CD8-positive, alpha-beta memory T cell (primary cell): ENCODE measurements at regions not wholly inside any gene's neighbourhood (a gene's known extent, or its start where the extent isn't known, plus 50 kb on each side); places are given as distances from the start of the nearest gene placed in this dataset.

Experiments
- CTCF ChIA-PET: fragments of 350-600 bp; sonication (Branson Sonifier 250); formaldehyde crosslinking; loops from one replicate; lab custom pipeline; 2021; ENCODE audit warnings: antibody characterized with exemption; lab: Charles Lee
- POLR2A ChIA-PET: fragments of 350-600 bp; sonication (Branson Sonifier 250); formaldehyde crosslinking; loops from one replicate; lab custom pipeline; 2021; ENCODE audit warnings: antibody characterized with exemption; lab: Charles Lee
- DNase-seq, 5 donors: peaks; one replicate each; pipeline versions ENCODE4 v3.0.0 to v3.0.0-alpha.2; 2020 to 2022; ENCODE audit warnings: mixed read lengths in 1 of 5
- H3K27ac ChIP-seq: one replicate; pipeline ENCODE4 v1.7.0; 2013; ENCODE audit warnings: low read depth, mild to moderate bottlenecking, low read length, moderate library complexity
- H3K27me3 ChIP-seq: 2 replicates; pipeline ENCODE4 v1.7.0; 2013; ENCODE audit warnings: low read length, mild to moderate bottlenecking; ENCODE audit not compliant: insufficient read depth, poor library complexity, severe bottlenecking
- H3K36me3 ChIP-seq: 2 replicates; pipeline ENCODE4 v1.7.0; 2013; ENCODE audit warnings: mild to moderate bottlenecking, low read length, moderate library complexity; ENCODE audit not compliant: insufficient read depth
- H3K4me1 ChIP-seq: 2 replicates; pipeline ENCODE4 v1.7.0; 2013; ENCODE audit warnings: mild to moderate bottlenecking, low read length, moderate library complexity; ENCODE audit not compliant: insufficient read depth
- H3K4me3 ChIP-seq: 2 replicates; pipeline ENCODE4 v1.7.0; 2013; ENCODE audit warnings: mild to moderate bottlenecking, low read length
- H3K9me3 ChIP-seq: 2 replicates; pipeline ENCODE4 v1.7.0; 2013; ENCODE audit warnings: mild to moderate bottlenecking, low read length
- H3K27ac Mint-ChIP-seq, 8 donors: one replicate each; pipeline ENCODE4 v1.8.0; 2020 to 2021; ENCODE audit warnings: mixed read lengths in 8 of 8, mild to moderate bottlenecking in 6 of 8, inconsistent platforms in 3 of 8, moderate library complexity in 3 of 8
- H3K27me3 Mint-ChIP-seq, 2 donors: one replicate each; pipeline ENCODE4 v1.8.0; 2020 to 2021; ENCODE audit warnings: mixed read lengths in 2 of 2, mild to moderate bottlenecking in 1 of 2, moderate library complexity in 1 of 2
- H3K36me3 Mint-ChIP-seq, 3 donors: one replicate each; pipeline ENCODE4 v1.8.0; 2020 to 2021; ENCODE audit warnings: mixed read lengths in 3 of 3, inconsistent platforms in 1 of 3, mild to moderate bottlenecking in 1 of 3
- H3K4me1 Mint-ChIP-seq, 3 donors: one replicate each; pipeline ENCODE4 v1.8.0; 2020 to 2021; ENCODE audit warnings: mixed read lengths in 3 of 3, inconsistent platforms in 1 of 3, mild to moderate bottlenecking in 1 of 3
- H3K4me3 Mint-ChIP-seq, 7 donors: one replicate each; pipeline ENCODE4 v1.8.0; 2020 to 2021; ENCODE audit warnings: mixed read lengths in 7 of 7, mild to moderate bottlenecking in 6 of 7, moderate library complexity in 4 of 7, inconsistent platforms in 2 of 7
- H3K9me3 Mint-ChIP-seq, 5 donors: one replicate each; pipeline ENCODE4 v1.8.0; 2020 to 2022; ENCODE audit warnings: mixed read lengths in 5 of 5, mild to moderate bottlenecking in 3 of 5, moderate library complexity in 2 of 5, inconsistent platforms in 1 of 5

DNA sequence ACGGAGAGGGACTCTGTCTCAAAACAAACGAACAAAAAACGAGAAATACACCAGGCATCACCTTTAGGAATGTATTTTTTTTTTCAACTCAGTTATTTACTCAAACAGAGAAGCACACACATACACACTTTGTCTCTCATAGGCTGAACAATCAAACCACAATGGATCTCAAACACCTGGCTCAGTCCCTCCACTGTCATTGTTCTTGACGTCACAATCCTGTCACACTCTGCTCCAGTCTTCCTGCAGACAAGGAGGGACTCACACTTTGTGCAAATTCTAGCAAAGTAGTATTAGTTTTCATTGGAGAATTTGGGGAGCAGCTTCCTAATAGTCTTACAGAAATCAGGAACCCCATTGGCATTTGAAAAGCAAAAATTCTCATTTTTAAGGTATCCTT, 727.8 kb downstream of the BCL11B start:
- Histone ChIP-seq H3K4me3 (no peak overlapping the region), H3K36me3 (no peaks in the 10 kb centered on the region), H3K27ac (no peak overlapping the region), H3K4me1 (no peaks in the 10 kb centered on the region), H3K9me3 (no peaks in the 10 kb centered on the region), H3K27me3 (no peaks in the 10 kb centered on the region)
- ChIA-PET POLR2A (no interaction called here), CTCF (no interaction called here)
- no peak overlapping the region for H3K4me3 Mint-ChIP-seq
- no peak for DNase-seq
- H3K4me1 Mint-ChIP-seq = peaks cover 10 to 17% (median 13%) of the 10 kb centered on the region in 3 donors
- H3K36me3 Mint-ChIP-seq = no peaks in the 10 kb centered on the region
- H3K9me3 Mint-ChIP-seq = no peaks in the 10 kb centered on the region
- H3K27me3 Mint-ChIP-seq = peaks cover 0 to 1% of the 10 kb centered on the region in 2 donors
- no peak overlapping the region for H3K27ac Mint-ChIP-seq

DNA sequence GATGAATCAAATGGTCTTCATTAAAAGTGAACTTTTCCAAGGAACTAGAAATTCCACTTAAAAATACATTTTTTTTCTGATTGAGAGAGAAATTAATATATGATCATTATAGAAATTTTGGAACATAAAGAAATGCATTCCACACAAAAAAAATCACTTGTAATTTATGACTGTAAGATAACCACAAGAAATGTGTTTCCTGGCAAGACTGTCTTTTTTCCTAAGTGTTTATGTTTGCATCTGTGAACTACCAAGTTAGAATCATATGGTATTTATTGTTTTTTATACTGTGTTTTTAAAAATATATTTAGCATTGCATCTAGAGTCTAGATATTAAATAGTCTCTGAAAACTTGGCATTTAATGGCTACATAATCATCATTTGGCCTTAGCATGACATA, 726.8 kb downstream of the BCL11B start:
- peaks cover 0 to 1% of the 10 kb centered on the region in 2 donors for H3K27me3 Mint-ChIP-seq
- POLR2A ChIA-PET = no interaction called here

DNA sequence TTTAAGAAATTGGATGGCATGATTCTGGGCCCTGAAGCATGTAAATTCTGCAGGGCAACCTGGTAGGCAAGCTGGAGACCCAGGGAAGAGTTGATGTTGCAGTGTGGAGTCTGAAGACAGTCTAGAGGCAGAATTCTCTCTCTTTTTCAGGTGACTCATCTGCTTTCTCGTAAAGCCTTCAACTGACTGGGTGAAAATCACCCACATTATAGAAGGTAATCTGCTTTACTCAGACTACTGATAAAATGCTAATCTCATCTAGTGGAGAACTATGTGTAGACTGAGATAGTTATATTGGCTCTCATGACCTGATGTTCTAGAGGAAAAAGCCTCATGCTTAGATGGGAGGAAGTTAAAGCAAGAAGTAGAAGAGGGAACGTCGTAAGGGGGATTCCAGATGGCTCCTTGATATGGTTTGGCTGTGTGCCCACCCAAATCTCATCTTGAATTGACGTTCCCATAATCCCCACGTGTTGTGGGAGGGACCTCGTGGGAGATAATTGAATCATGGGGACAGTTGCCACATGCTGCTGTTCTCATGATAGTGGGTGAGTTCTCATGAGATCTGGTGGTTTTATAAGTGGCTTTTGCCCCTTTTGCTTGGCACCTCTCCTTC, 723.8 kb downstream of the BCL11B start:
- Histone ChIP-seq H3K4me1 (no peaks in the 10 kb centered on the region), H3K4me3 (no peak overlapping the region), H3K36me3 (no peaks in the 10 kb centered on the region), H3K27me3 (no peaks in the 10 kb centered on the region), H3K9me3 (no peaks in the 10 kb centered on the region), H3K27ac (no peak overlapping the region)
- DNase-seq = peak in 1 of 5 donors; percentile 12
- Mint-ChIP-seq H3K9me3 (no peaks in the 10 kb centered on the region), H3K4me1 (peaks cover 10 to 12% (median 10%) of the 10 kb centered on the region in 3 donors), H3K36me3 (no peaks in the 10 kb centered on the region), H3K27me3 (peaks cover 0 to 1% of the 10 kb centered on the region in 2 donors), H3K4me3 (no peak overlapping the region), H3K27ac (peak overlapping the region in 1 of 8 donors; percentile 69)
- ChIA-PET CTCF (interaction anchor here (0.6 kb wide), 1 partner anchor 175 kb away, joined by 3 read pairs; no protein-coding TSS in a partner anchor), POLR2A (no interaction called here)

More for the DNA sequence above, 726.8 kb downstream of the BCL11B start:
- no peak for DNase-seq
- Mint-ChIP-seq H3K4me1 (peaks cover 10 to 12% (median 10%) of the 10 kb centered on the region in 3 donors), H3K36me3 (no peaks in the 10 kb centered on the region), H3K9me3 (no peaks in the 10 kb centered on the region), H3K27ac (no peak overlapping the region), H3K4me3 (no peak overlapping the region)
- CTCF ChIA-PET = no interaction called here
- H3K9me3 ChIP-seq = no peaks in the 10 kb centered on the region
- no peak overlapping the region for H3K4me3 ChIP-seq
- H3K27me3 ChIP-seq = no peaks in the 10 kb centered on the region
- no peak overlapping the region for H3K27ac ChIP-seq
- H3K4me1 ChIP-seq = no peaks in the 10 kb centered on the region
- H3K36me3 ChIP-seq = no peaks in the 10 kb centered on the region

DNA sequence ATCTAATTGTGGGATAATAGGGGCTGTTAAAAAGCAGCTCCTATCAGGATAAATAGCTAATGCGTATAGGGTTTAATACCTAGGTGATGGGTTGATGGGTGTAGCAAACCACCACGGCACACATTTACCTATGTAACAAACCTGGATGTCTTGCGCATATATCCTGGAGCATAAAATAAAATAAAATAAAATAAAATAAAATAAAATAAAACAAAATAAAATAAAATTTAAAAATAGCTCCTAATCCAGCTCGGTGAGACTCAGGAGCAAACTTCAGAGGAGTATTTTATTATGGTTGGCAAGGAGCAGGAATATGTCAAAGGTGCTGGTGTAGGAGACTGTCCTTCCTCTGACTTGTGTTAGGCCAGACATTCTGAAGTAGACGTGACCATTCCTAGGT, 721.0 kb downstream of the BCL11B start:
- Histone ChIP-seq H3K4me1 (no peaks in the 10 kb centered on the region), H3K27ac (no peak overlapping the region), H3K9me3 (no peaks in the 10 kb centered on the region), H3K27me3 (no peaks in the 10 kb centered on the region), H3K4me3 (no peak overlapping the region), H3K36me3 (no peaks in the 10 kb centered on the region)
- peaks cover 0 to 5% (median 0%) of the 10 kb centered on the region in 3 donors for H3K36me3 Mint-ChIP-seq
- no peak overlapping the region for H3K4me3 Mint-ChIP-seq
- no peak overlapping the region for H3K27ac Mint-ChIP-seq
- no peak for DNase-seq
- CTCF ChIA-PET = no interaction called here
- POLR2A ChIA-PET = no interaction called here
- H3K9me3 Mint-ChIP-seq = peaks cover 0 to 6% (median 0%) of the 10 kb centered on the region in 5 donors
- peaks cover 10 to 12% (median 10%) of the 10 kb centered on the region in 3 donors for H3K4me1 Mint-ChIP-seq
- H3K27me3 Mint-ChIP-seq = peaks cover 0 to 5% of the 10 kb centered on the region in 2 donors

DNA sequence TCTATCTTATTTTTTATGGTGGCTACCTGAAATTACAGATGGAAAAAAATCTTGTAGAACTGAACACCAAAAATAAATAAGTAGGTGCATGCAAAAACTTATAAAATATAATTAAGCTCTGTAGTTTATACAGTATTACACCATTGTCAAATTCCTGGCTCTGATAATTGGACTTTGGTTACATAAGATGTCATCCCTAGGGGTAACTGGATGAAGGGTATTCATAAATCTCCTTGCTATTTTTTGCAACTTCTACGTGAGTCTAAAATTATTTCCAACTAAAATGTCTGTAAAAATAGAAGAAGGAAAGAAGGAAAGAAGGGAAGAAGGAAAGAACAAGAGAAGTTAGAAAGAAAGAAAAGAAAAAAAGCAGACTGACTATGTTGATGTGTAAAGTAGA, 716.6 kb downstream of the BCL11B start:
- Histone ChIP-seq H3K27ac (no peak overlapping the region), H3K4me3 (no peak overlapping the region), H3K4me1 (no peaks in the 10 kb centered on the region), H3K9me3 (no peaks in the 10 kb centered on the region), H3K36me3 (no peaks in the 10 kb centered on the region), H3K27me3 (no peaks in the 10 kb centered on the region)
- peaks cover 0 to 6% (median 0%) of the 10 kb centered on the region in 5 donors for H3K9me3 Mint-ChIP-seq
- H3K27me3 Mint-ChIP-seq = peaks cover 3 to 4% of the 10 kb centered on the region in 2 donors
- DNase-seq = no peak
- ChIA-PET POLR2A (no interaction called here), CTCF (no interaction called here)
- no peaks in the 10 kb centered on the region for H3K4me1 Mint-ChIP-seq
- no peak overlapping the region for H3K27ac Mint-ChIP-seq
- H3K36me3 Mint-ChIP-seq = peaks cover 0 to 21% (median 3%) of the 10 kb centered on the region in 3 donors
- no peak overlapping the region for H3K4me3 Mint-ChIP-seq

DNA sequence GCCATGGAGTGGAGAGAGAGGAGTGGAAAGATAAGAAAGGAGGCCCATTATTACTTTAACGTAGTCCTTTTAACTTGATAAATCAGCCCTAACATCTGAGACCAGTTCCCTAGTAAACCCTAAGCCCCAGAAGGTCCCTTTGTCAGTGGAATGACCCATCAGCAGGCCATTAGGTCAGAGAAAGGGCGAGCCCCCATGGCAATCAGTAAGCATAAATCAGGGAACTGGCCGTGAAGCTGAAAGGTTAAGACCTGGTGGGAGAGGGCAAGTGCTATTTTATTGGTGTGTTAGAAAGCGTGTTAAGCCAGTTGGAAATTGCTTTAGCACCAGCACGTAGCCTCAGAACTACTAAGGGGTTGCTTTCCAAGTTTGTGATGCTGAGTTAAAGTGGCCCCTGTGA, 708.0 kb downstream of the BCL11B start:
- Histone ChIP-seq H3K4me1 (no peaks in the 10 kb centered on the region), H3K36me3 (no peaks in the 10 kb centered on the region), H3K9me3 (no peaks in the 10 kb centered on the region), H3K4me3 (no peak overlapping the region), H3K27ac (no peak overlapping the region), H3K27me3 (no peaks in the 10 kb centered on the region)
- H3K9me3 Mint-ChIP-seq = peaks cover 0 to 2% (median 0%) of the 10 kb centered on the region in 5 donors
- no peaks in the 10 kb centered on the region for H3K4me1 Mint-ChIP-seq
- no peak for DNase-seq
- H3K27me3 Mint-ChIP-seq = peaks cover 0 to 2% of the 10 kb centered on the region in 2 donors
- H3K36me3 Mint-ChIP-seq = peaks cover 0 to 7% (median 3%) of the 10 kb centered on the region in 3 donors
- CTCF ChIA-PET = no interaction called here
- no peak overlapping the region for H3K27ac Mint-ChIP-seq
- no peak overlapping the region for H3K4me3 Mint-ChIP-seq
- POLR2A ChIA-PET = no interaction called here

DNA sequence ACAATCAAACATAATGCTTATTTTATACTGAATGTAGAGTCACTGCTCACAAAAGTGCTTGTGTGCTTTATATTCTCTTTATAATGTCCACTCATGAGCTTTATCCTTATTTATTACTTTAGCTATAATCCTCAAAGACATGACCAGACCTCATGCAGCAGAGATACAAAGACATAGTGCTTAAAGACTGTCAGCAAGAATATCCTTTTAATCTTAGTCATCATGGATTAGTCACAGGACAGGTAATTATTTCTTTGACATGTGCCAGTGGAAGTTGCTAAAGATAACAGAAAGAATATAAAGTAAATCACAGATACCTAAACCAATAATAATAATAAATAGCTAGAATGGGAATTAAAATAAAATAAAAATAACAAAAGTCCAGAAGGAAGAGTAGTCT, 707.5 kb downstream of the BCL11B start:
- no peaks in the 10 kb centered on the region for H3K27me3 Mint-ChIP-seq
- Histone ChIP-seq H3K27me3 (no peaks in the 10 kb centered on the region), H3K4me3 (no peak overlapping the region), H3K4me1 (no peaks in the 10 kb centered on the region), H3K27ac (no peak overlapping the region), H3K36me3 (no peaks in the 10 kb centered on the region), H3K9me3 (no peaks in the 10 kb centered on the region)
- POLR2A ChIA-PET = no interaction called here
- H3K36me3 Mint-ChIP-seq = peaks cover 0 to 4% (median 0%) of the 10 kb centered on the region in 3 donors
- no peaks in the 10 kb centered on the region for H3K9me3 Mint-ChIP-seq
- H3K27ac Mint-ChIP-seq = no peak overlapping the region
- H3K4me3 Mint-ChIP-seq = no peak overlapping the region
- H3K4me1 Mint-ChIP-seq = no peaks in the 10 kb centered on the region
- no peak for DNase-seq
- CTCF ChIA-PET = no interaction called here

DNA sequence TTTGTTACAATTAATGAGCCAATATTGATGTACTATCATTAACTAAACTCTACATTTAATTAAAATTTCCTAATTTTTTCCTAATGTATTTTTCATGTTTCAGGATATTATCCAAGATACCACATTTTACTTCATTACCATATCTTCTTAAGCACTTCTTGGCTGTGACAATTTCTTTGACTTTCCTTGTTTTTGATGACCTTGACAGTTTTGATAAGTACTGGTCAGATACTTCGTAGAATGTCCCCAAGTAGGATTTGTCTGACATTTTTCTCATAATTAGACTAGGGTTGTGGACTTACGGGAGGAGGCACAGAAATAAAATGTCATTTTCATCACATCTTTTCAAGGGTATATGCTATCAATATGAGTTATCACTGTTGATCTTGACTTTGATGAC, 700.9 kb downstream of the BCL11B start:
- no peaks in the 10 kb centered on the region for H3K4me1 Mint-ChIP-seq
- no peak overlapping the region for H3K4me3 Mint-ChIP-seq

More for the DNA sequence above, 700.9 kb downstream of the BCL11B start:
- Mint-ChIP-seq H3K36me3 (no peaks in the 10 kb centered on the region), H3K27ac (no peak overlapping the region), H3K9me3 (peaks cover 0 to 5% (median 0%) of the 10 kb centered on the region in 5 donors), H3K27me3 (no peaks in the 10 kb centered on the region)
- POLR2A ChIA-PET = no interaction called here
- Histone ChIP-seq H3K4me1 (no peaks in the 10 kb centered on the region), H3K27ac (no peak overlapping the region), H3K27me3 (no peaks in the 10 kb centered on the region), H3K36me3 (no peaks in the 10 kb centered on the region), H3K4me3 (no peak overlapping the region), H3K9me3 (no peaks in the 10 kb centered on the region)
- CTCF ChIA-PET = no interaction called here
- DNase-seq = no peak
